ENCODE measurements at regions not wholly inside any gene's neighbourhood (a gene's known extent, or its start where the extent isn't known, plus 50 kb on each side); places are given as distances from the start of the nearest gene placed in this dataset.

GRCh38 chr4:12846368-12846767, 637.8 kb downstream of the RAB28 start (continued):
- TF ChIP-seq FOXA2 (IDR thresholded peaks at IDR 0.05) (no peak), JUND (IDR thresholded peaks at IDR 0.05) (no peak), GABPA (IDR thresholded peaks at IDR 0.05 in 1 of 2, conservative IDR thresholded peaks at IDR 0.05 in 1 of 2) (no peak)

GRCh38 chr4:12844141-12844540, 640.0 kb downstream of the RAB28 start:
- Histone ChIP-seq H3K27ac (ENCODE audit: low read depth in 1 of 2, low read length in 2 of 2) (no peak overlapping the region), H3K27me3 (ENCODE audit: control insufficient read depth in 4 of 4, insufficient read depth in 4 of 4, low read length in 3 of 4) (no peaks in the 10 kb centered on the region), H3K4me3 (ENCODE audit: low read depth in 1 of 3, low read length in 3 of 3) (no peak overlapping the region), H3K9ac (ENCODE audit: low read depth in 1 of 2, low read length in 2 of 2) (no peak overlapping the region), H3K4me1 (ENCODE audit: control insufficient read depth in 4 of 4, insufficient read depth in 4 of 4, low read length in 3 of 4) (peaks cover 0 to 4% (median 2%) of the 10 kb centered on the region in 4 donors), H3K9me3 (ENCODE audit: control insufficient read depth in 4 of 4, low read length in 3 of 4) (no peaks in the 10 kb centered on the region), H3K36me3 (ENCODE audit: control insufficient read depth in 4 of 4, insufficient read depth in 3 of 4, low read depth in 1 of 4, low read length in 3 of 4) (no peaks in the 10 kb centered on the region)
- 90% methylated on average over 2 of the region's 2 CpGs for WGBS
- no peak for DNase-seq (ENCODE audit: low spot score)
- no peak for TF ChIP-seq RXRA (IDR thresholded peaks at IDR 0.05)
- TF ChIP-seq SP1 (IDR thresholded peaks at IDR 0.05), result no peak
- no peak for TF ChIP-seq JUND (IDR thresholded peaks at IDR 0.05)

- Histone ChIP-seq H3K9me3 (ENCODE audit: control insufficient read depth in 4 of 4, low read length in 3 of 4) (no peaks in the 10 kb centered on the region), H3K4me3 (ENCODE audit: low read depth in 1 of 3, low read length in 3 of 3) (no peak overlapping the region), H3K27me3 (ENCODE audit: control insufficient read depth in 4 of 4, insufficient read depth in 4 of 4, low read length in 3 of 4) (no peaks in the 10 kb centered on the region), H3K36me3 (ENCODE audit: control insufficient read depth in 4 of 4, insufficient read depth in 3 of 4, low read depth in 1 of 4, low read length in 3 of 4) (no peaks in the 10 kb centered on the region), H3K27ac (ENCODE audit: low read depth in 1 of 2, low read length in 2 of 2) (no peak overlapping the region), H3K4me1 (ENCODE audit: control insufficient read depth in 4 of 4, insufficient read depth in 4 of 4, low read length in 3 of 4) (no peaks in the 10 kb centered on the region), H3K9ac (ENCODE audit: low read depth in 1 of 2, low read length in 2 of 2) (no peak overlapping the region)
- 87% methylated on average over 5 of the region's 5 CpGs for WGBS
- no peak for DNase-seq (ENCODE audit: low spot score)
- TF ChIP-seq FOXA2 (IDR thresholded peaks at IDR 0.05) (no peak), SP1 (IDR thresholded peaks at IDR 0.05) (no peak), ATF3 (IDR thresholded peaks at IDR 0.05) (no peak), MAX (IDR thresholded peaks at IDR 0.05) (no peak), EGR1 (IDR thresholded peaks at IDR 0.05; ENCODE audit: low read depth in 2 of 2) (no peak), GABPA (IDR thresholded peaks at IDR 0.05 in 1 of 2, conservative IDR thresholded peaks at IDR 0.05 in 1 of 2) (no peak), CTCF (IDR thresholded peaks at IDR 0.05; ENCODE audit: low read depth, low read length, missing input control) (no peak), JUND (IDR thresholded peaks at IDR 0.05) (no peak), RXRA (IDR thresholded peaks at IDR 0.05) (no peak), REST (IDR thresholded peaks at IDR 0.05) (no peak), HNF4G (IDR thresholded peaks at IDR 0.05) (no peak), FOXA1 (IDR thresholded peaks at IDR 0.05) (no peak), ZBTB33 (IDR thresholded peaks at IDR 0.05) (no peak), TAF1 (conservative IDR thresholded peaks at IDR 0.05) (no peak), YY1 (IDR thresholded peaks at IDR 0.05) (no peak), RAD21 (IDR thresholded peaks at IDR 0.05) (no peak), NR2F2 (IDR thresholded peaks at IDR 0.05) (no peak), HNF4A (conservative IDR thresholded peaks at IDR 0.05) (no peak)
Observed at GRCh38 chr4:12827966-12828365, 656.2 kb downstream of the RAB28 start.
